ENCODE measurements at regions not wholly inside any gene's neighbourhood (a gene's known extent, or its start where the extent isn't known, plus 50 kb on each side); places are given as distances from the start of the nearest gene placed in this dataset.

DNA sequence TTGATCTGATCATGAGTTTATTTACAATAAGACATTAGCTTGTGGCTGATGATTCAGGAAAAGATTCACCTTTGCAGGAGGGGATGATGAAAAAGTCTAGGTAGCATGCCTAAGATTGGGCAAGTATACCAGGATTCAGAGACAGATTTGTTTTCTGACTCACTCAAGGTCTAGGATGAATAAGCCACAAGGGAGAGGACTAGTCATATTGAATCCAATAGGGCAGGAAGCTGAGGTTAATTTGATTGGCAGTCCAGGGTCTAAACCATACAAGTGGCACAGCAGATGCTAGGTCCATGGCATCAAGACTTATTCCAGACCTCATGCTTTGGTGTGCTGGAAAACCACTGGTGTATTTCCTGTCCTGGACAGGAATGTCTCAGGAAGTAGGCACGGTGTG, 1133.4 kb downstream of the XPNPEP1 start:
- intact Hi-C loops (cut with DNase I; ENCODE audit: low total_unique reads), result no loop called here
- no peak overlapping the region for H3K27ac ChIP-seq
- peaks cover 0 to 7% (median 3%) of the 10 kb centered on the region in 3 donors for H3K9me3 ChIP-seq
- TF ChIP-seq, protein P1, sequence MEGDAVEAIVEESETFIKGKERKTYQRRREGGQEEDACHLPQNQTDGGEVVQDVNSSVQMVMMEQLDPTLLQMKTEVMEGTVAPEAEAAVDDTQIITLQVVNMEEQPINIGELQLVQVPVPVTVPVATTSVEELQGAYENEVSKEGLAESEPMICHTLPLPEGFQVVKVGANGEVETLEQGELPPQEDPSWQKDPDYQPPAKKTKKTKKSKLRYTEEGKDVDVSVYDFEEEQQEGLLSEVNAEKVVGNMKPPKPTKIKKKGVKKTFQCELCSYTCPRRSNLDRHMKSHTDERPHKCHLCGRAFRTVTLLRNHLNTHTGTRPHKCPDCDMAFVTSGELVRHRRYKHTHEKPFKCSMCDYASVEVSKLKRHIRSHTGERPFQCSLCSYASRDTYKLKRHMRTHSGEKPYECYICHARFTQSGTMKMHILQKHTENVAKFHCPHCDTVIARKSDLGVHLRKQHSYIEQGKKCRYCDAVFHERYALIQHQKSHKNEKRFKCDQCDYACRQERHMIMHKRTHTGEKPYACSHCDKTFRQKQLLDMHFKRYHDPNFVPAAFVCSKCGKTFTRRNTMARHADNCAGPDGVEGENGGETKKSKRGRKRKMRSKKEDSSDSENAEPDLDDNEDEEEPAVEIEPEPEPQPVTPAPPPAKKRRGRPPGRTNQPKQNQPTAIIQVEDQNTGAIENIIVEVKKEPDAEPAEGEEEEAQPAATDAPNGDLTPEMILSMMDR (IDR thresholded peaks at IDR 0.05), result no peak
- no peak for DNase-seq
- H3K36me3 ChIP-seq, result no peaks in the 10 kb centered on the region
- H3K27me3 ChIP-seq, result no peaks in the 10 kb centered on the region
- no peaks in the 10 kb centered on the region for H3K4me1 ChIP-seq
- H3K4me3 ChIP-seq, result no peak overlapping the region

DNA sequence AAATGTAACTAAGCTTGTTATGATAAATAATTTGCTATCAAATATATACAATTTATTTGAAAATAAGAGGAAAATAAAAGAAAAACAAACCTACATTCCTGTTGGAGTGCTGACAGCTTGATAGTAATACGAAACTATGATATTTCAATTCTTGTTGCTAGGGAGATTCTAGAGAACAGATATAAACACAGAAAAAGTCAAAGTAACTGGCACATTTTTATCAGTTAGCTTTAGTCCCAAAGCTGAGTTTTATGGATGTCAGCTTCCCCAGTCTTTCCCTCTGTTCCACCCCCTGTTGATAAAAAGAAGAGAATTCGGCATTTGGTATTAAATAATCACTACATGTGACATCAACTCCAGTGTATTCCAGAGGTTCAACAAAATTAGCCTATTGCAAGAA, 1134.0 kb downstream of the XPNPEP1 start:
- Histone ChIP-seq H3K27ac (no peak overlapping the region), H3K4me1 (no peaks in the 10 kb centered on the region), H3K4me3 (no peak overlapping the region), H3K36me3 (no peaks in the 10 kb centered on the region), H3K9me3 (peaks cover 0 to 11% (median 8%) of the 10 kb centered on the region in 3 donors), H3K27me3 (no peaks in the 10 kb centered on the region)
- no peak for DNase-seq
- intact Hi-C loops (cut with DNase I; ENCODE audit: low total_unique reads), result no loop called here
- TF ChIP-seq, protein P1 (IDR thresholded peaks at IDR 0.05), result no peak

DNA sequence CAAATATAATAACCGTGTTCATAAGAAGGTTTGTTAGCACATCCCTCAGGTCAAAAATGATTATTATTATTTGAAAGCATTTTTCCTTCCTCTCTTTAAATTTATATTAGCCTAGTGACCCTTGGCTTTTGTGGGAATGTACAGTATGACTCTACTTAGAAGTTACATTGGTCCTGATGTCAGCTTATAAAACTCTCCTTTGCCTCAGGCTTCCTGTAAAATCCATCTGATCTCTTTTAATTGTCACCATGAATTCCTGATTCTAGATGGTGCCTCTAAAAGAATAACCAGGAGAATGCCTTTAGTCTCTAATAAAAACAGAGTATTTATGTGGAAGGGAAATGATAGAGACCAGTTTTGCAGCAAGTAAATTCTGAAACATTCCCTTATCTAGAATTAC, 1134.4 kb downstream of the XPNPEP1 start:
- no peak overlapping the region for H3K27ac ChIP-seq
- no peaks in the 10 kb centered on the region for H3K27me3 ChIP-seq
- H3K4me3 ChIP-seq, result no peak overlapping the region
- intact Hi-C loops (cut with DNase I; ENCODE audit: low total_unique reads), result no loop called here
- TF ChIP-seq, protein P1 (IDR thresholded peaks at IDR 0.05), result no peak
- DNase-seq, result no peak
- no peaks in the 10 kb centered on the region for H3K36me3 ChIP-seq
- peaks cover 0 to 13% (median 11%) of the 10 kb centered on the region in 3 donors for H3K9me3 ChIP-seq
- no peaks in the 10 kb centered on the region for H3K4me1 ChIP-seq

DNA sequence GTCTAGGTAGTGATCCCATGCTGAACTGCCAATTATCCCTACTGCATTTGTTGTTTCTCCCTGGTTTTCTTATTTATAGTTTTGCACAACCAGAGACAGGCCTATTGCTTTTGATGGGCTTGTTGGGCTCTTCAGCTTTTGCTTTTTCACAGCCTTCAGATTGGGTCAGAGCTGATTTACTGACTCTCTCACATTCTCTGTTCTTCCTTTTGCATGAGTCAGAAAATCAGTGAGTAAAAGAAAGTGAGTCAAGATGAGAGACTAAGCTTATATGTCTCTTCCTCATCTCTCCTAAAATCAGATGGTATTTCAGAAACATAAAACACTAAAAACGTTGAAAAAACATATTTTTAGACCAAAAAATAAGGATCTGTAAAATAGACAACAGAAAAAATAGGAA, 1135.4 kb downstream of the XPNPEP1 start:
- peaks cover 0 to 13% (median 11%) of the 10 kb centered on the region in 3 donors for H3K9me3 ChIP-seq
- intact Hi-C loops (cut with DNase I; ENCODE audit: low total_unique reads), result no loop called here
- TF ChIP-seq, protein P1 (IDR thresholded peaks at IDR 0.05), result no peak
- H3K36me3 ChIP-seq, result no peaks in the 10 kb centered on the region
- H3K4me1 ChIP-seq, result no peaks in the 10 kb centered on the region
- H3K27ac ChIP-seq, result no peak overlapping the region
- no peaks in the 10 kb centered on the region for H3K27me3 ChIP-seq
- no peak for DNase-seq
- no peak overlapping the region for H3K4me3 ChIP-seq

DNA sequence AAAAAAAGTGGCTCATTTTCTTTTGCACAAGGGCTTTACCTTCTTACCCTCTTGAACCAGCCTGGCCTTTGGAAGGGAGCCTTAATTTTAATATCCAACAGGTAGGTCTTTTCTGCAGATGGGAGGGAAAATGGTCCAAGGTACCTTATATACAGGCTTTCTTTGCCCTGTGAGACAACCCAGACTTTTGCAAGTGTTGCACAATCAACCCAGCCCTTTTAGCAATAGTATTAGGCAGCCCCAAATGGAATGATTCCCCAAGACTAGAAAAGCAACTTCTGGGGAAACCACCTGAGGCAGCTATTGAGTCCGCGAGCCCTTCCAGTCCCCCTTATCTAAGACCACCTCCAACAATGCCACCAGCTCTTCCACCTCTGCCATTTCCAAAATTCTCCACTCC, 1138.3 kb downstream of the XPNPEP1 start:
- TF ChIP-seq, protein P1 (IDR thresholded peaks at IDR 0.05), result no peak
- intact Hi-C loops (cut with DNase I; ENCODE audit: low total_unique reads), result no loop called here

DNA sequence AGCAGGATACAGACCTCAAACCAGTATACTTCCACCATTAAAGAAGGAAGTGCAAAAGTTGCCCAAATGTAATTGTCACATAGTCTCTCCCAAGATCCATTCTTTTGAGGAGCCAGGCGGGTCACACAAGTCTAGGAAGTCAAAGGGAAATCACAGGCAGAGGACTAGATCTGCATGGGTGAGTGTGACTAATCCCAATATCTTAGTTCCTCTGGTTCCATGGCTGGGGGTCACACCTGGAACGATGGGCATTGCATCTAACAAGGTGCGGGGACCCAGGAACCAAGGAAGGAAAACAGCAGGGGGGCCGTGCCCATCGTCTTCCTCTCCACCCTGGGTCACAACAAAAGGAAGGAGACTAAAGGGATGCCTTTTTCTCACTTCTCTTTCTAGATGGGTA, 1138.8 kb downstream of the XPNPEP1 start:
- H3K27ac ChIP-seq, result no peak overlapping the region
- H3K27me3 ChIP-seq, result no peaks in the 10 kb centered on the region
- no peak overlapping the region for H3K4me3 ChIP-seq
- H3K4me1 ChIP-seq, result no peaks in the 10 kb centered on the region
- TF ChIP-seq, protein P1 (IDR thresholded peaks at IDR 0.05), result no peak
- no peak for DNase-seq
- no peaks in the 10 kb centered on the region for H3K36me3 ChIP-seq
- intact Hi-C loops (cut with DNase I; ENCODE audit: low total_unique reads), result no loop called here
- peaks cover 0 to 13% (median 11%) of the 10 kb centered on the region in 3 donors for H3K9me3 ChIP-seq

More for the DNA sequence above, 1138.3 kb downstream of the XPNPEP1 start:
- Histone ChIP-seq H3K27ac (no peak overlapping the region), H3K9me3 (peaks cover 0 to 13% (median 11%) of the 10 kb centered on the region in 3 donors), H3K4me1 (no peaks in the 10 kb centered on the region), H3K36me3 (no peaks in the 10 kb centered on the region), H3K4me3 (no peak overlapping the region), H3K27me3 (no peaks in the 10 kb centered on the region)
- DNase-seq, result no peak
